ENCODE measurements at regions not wholly inside any gene's neighbourhood (a gene's known extent, or its start where the extent isn't known, plus 50 kb on each side); places are given as distances from the start of the nearest gene placed in this dataset.

DNA sequence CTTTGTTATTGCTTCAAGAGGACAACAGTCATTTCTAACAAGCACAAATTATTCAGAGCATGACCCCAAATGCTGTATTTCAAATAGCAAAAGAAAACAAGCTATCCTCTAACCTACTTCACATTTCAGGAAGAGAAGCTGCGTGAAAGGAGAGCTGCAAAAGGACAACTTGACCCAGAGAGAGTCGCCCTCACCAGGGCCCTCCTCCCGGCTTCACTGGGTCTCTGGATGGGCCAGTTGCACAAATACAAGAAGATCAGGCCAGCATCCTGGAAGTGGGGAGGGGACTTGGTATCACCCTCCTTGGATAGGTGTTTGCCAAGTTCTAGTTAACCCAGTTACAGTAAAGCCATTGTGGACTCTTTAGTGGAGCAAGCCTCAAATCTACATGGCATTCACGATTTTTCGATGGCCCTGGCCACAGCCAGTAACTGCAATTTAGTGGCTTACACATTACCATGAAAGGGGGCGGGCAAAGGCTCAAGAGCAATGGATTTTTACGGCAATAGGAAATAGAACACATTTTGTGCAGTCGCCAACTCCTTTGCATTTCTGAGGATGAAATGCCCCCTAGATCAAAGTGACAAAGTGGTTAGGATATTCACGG lies 166.9 kb upstream of the DIO2 start:
- Histone ChIP-seq H3K9me3 (no peaks in the 10 kb centered on the region), H3K4me3 (no peak overlapping the region), H3K36me3 (no peaks in the 10 kb centered on the region), H3K4me1 (peaks cover 0 to 7% of the 10 kb centered on the region in 2 donors), H3K27ac (no peak overlapping the region), H3K27me3 (no peaks in the 10 kb centered on the region)
- no peak for ATAC-seq
- in situ Hi-C loops (cut with MboI; ENCODE audit: low sequenced_read_pairs in 4 of 4) (no loop called here), intact Hi-C loops (cut with DNase I; ENCODE audit: low total_unique reads) (no loop called here)
- TF ChIP-seq, protein P1, sequence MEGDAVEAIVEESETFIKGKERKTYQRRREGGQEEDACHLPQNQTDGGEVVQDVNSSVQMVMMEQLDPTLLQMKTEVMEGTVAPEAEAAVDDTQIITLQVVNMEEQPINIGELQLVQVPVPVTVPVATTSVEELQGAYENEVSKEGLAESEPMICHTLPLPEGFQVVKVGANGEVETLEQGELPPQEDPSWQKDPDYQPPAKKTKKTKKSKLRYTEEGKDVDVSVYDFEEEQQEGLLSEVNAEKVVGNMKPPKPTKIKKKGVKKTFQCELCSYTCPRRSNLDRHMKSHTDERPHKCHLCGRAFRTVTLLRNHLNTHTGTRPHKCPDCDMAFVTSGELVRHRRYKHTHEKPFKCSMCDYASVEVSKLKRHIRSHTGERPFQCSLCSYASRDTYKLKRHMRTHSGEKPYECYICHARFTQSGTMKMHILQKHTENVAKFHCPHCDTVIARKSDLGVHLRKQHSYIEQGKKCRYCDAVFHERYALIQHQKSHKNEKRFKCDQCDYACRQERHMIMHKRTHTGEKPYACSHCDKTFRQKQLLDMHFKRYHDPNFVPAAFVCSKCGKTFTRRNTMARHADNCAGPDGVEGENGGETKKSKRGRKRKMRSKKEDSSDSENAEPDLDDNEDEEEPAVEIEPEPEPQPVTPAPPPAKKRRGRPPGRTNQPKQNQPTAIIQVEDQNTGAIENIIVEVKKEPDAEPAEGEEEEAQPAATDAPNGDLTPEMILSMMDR (IDR thresholded peaks at IDR 0.05 in 4 of 5, conservative IDR thresholded peaks at IDR 0.05 in 1 of 5): no peak
- no peak for TF ChIP-seq POLR2A (IDR thresholded peaks at IDR 0.05)
- no peak for DNase-seq

DNA sequence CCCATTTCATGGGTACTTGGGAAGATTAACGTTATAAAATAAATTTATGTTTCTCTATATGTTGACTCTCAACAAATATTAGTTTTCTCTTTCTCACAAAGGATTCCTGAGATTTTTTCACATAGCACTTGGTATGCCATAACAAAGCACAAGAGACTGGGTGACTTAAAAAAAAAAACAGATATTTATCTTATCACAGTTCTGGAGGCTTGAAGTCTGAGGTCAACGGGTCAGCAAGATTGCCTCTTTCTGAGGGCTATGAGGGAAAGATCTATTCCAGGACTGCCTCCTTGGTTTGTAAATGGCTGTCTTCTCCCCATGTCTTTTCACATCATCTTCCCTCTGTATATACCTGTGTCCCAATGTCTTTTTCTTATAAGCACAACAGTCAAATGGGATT lies 153.5 kb upstream of the DIO2 start:
- no peak overlapping the region for H3K4me3 ChIP-seq
- TF ChIP-seq, protein P1 (IDR thresholded peaks at IDR 0.05 in 4 of 5, conservative IDR thresholded peaks at IDR 0.05 in 1 of 5): no peak
- TF ChIP-seq POLR2A (IDR thresholded peaks at IDR 0.05): no peak
- DNase-seq (no peak), ATAC-seq (no peak)
- in situ Hi-C loops (cut with MboI; ENCODE audit: low sequenced_read_pairs in 4 of 4) (no loop called here), intact Hi-C loops (cut with DNase I; ENCODE audit: low total_unique reads) (no loop called here)
- no peaks in the 10 kb centered on the region for H3K36me3 ChIP-seq
- no peak overlapping the region for H3K27ac ChIP-seq
- no peaks in the 10 kb centered on the region for H3K9me3 ChIP-seq
- no peaks in the 10 kb centered on the region for H3K4me1 ChIP-seq
- H3K27me3 ChIP-seq: no peaks in the 10 kb centered on the region

DNA sequence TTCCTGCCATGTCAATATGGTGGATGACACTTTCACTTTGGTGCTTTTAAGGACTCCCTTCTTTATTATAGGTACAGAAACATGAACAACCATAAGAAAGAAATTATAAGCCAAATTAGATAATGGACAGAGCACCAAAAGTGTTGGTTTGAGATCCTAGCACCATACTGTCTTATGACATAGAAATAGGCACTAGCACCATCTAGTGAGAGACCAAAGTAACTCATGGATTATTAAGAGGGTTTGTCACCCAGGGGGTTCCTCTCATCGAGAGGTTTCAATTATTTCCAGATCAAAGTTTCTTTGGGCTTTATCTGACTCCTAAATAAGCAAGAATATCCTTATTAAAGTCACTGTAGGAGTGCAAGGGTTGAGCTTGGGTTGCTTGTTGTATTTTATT lies 153.0 kb upstream of the DIO2 start:
- no peak overlapping the region for H3K4me3 ChIP-seq
- no peak for ATAC-seq
- no peak overlapping the region for H3K27ac ChIP-seq
- intact Hi-C loops (cut with DNase I; ENCODE audit: low total_unique reads): no loop called here
- in situ Hi-C loops (cut with MboI; ENCODE audit: low sequenced_read_pairs in 4 of 4): no loop called here
- H3K36me3 ChIP-seq: no peaks in the 10 kb centered on the region
- DNase-seq: no peak
- H3K27me3 ChIP-seq: no peaks in the 10 kb centered on the region
- no peaks in the 10 kb centered on the region for H3K9me3 ChIP-seq
- TF ChIP-seq, protein P1 (IDR thresholded peaks at IDR 0.05 in 4 of 5, conservative IDR thresholded peaks at IDR 0.05 in 1 of 5): no peak
- TF ChIP-seq POLR2A (IDR thresholded peaks at IDR 0.05): no peak
- H3K4me1 ChIP-seq: no peaks in the 10 kb centered on the region

DNA sequence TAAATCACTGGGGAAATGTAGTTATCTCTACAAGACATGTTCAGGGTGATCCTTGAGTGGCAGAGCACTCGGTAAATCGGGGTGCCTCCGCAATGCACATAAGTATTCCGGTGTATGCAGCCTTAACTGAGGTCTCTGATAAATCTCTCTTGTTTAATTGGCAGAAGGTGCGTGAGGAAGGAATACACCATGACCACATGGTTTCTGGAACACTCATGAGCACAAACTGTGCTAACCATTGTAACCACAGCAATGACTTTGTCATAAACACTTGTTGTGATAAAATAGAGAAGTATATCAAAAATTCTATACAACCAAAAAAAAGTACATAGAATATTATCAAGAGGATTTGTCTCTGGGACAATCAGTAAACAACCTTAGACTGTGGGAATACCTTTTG lies 146.8 kb upstream of the DIO2 start:
- intact Hi-C loops (cut with DNase I; ENCODE audit: low total_unique reads): no loop called here
- H3K27ac ChIP-seq: peak overlapping the region in 1 of 4 donors; percentile 61
- DNase-seq (no peak), ATAC-seq (peak; percentile 56 to 67)
- in situ Hi-C loops (cut with MboI; ENCODE audit: low sequenced_read_pairs in 4 of 4): no loop called here
- no peak for TF ChIP-seq POLR2A (IDR thresholded peaks at IDR 0.05)
- TF ChIP-seq, protein P1 (IDR thresholded peaks at IDR 0.05 in 4 of 5, conservative IDR thresholded peaks at IDR 0.05 in 1 of 5): no peak
- H3K27me3 ChIP-seq: no peaks in the 10 kb centered on the region
- peaks cover 0 to 8% of the 10 kb centered on the region in 2 donors for H3K4me1 ChIP-seq
- no peaks in the 10 kb centered on the region for H3K9me3 ChIP-seq
- no peaks in the 10 kb centered on the region for H3K36me3 ChIP-seq
- no peak overlapping the region for H3K4me3 ChIP-seq

DNA sequence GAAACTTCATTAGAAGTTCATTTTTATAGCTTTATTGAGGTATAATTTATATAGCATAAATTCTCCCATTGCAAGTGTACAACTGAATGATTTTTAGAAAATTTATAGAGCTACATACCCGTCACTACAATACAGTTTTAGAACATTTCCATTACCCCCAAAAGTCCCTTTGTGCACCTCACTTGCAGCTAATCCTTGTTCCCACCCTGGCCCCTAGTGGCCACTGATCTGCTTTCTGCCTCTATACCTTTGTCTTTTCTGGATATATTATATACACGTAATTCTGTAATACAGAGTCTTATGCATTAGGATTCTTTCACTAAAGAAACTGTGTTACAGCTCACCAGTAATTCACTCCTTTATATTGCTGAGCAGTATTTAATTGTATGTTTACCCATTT lies 145.1 kb upstream of the DIO2 start:
- H3K36me3 ChIP-seq: no peaks in the 10 kb centered on the region
- intact Hi-C loops (cut with DNase I; ENCODE audit: low total_unique reads) (no loop called here), in situ Hi-C loops (cut with MboI; ENCODE audit: low sequenced_read_pairs in 4 of 4) (no loop called here)
- H3K9me3 ChIP-seq: no peaks in the 10 kb centered on the region
- H3K27ac ChIP-seq: no peak overlapping the region
- TF ChIP-seq, protein P1 (IDR thresholded peaks at IDR 0.05 in 4 of 5, conservative IDR thresholded peaks at IDR 0.05 in 1 of 5): no peak
- TF ChIP-seq POLR2A (IDR thresholded peaks at IDR 0.05): no peak
- H3K4me1 ChIP-seq: peaks cover 0 to 12% of the 10 kb centered on the region in 2 donors
- no peaks in the 10 kb centered on the region for H3K27me3 ChIP-seq
- H3K4me3 ChIP-seq: no peak overlapping the region
- DNase-seq (no peak), ATAC-seq (no peak)
